ENCODE measurements at regions not wholly inside any gene's neighbourhood (a gene's known extent, or its start where the extent isn't known, plus 50 kb on each side); places are given as distances from the start of the nearest gene placed in this dataset.

GRCh38 chr10:78851647-78852046, 217.1 kb upstream of the ZMIZ1 start:
- WGBS, 2 donors = 71 to 83% methylated on average over 4 of the region's 4 CpGs
- no peak for TF ChIP-seq CTCF (IDR thresholded peaks at IDR 0.05; ENCODE audit: control extremely low read depth, extremely low read depth)
- peak in 2 of 3 donors; percentile 40 to 51 for DNase-seq
- Histone ChIP-seq H3K9me3 (ENCODE audit: control insufficient read depth in 4 of 4, insufficient read depth in 3 of 4, low read length in 3 of 4) (no peaks in the 10 kb centered on the region), H3K36me3 (ENCODE audit: control insufficient read depth in 4 of 4, insufficient read depth in 4 of 4, low read length in 4 of 4) (no peaks in the 10 kb centered on the region), H3K4me3 (no peak overlapping the region), H3K9ac (ENCODE audit: insufficient read depth in 1 of 2, low read length in 2 of 2) (no peak overlapping the region), H3K27ac (ENCODE audit: low read depth in 1 of 2, low read length in 1 of 2) (no peak overlapping the region), H3K27me3 (ENCODE audit: control insufficient read depth in 3 of 3, insufficient read depth in 3 of 3, low read length in 2 of 3) (no peaks in the 10 kb centered on the region), H3K4me1 (ENCODE audit: control insufficient read depth in 5 of 5, insufficient read depth in 5 of 5, low read length in 5 of 5) (peaks cover 1 to 14% (median 4%) of the 10 kb centered on the region in 5 donors)
- ATAC-seq (ENCODE audit: insufficient read depth, low FRiP score) = no peak

- ATAC-seq (ENCODE audit: insufficient read depth, low FRiP score) = no peak
- TF ChIP-seq CTCF (IDR thresholded peaks at IDR 0.05; ENCODE audit: control extremely low read depth, extremely low read depth) = peak; percentile 4
- no peaks in the 10 kb centered on the region for H3K27me3 ChIP-seq (ENCODE audit: control insufficient read depth in 3 of 3, insufficient read depth in 3 of 3, low read length in 2 of 3)
- no peak for DNase-seq
- H3K27ac ChIP-seq (ENCODE audit: low read depth in 1 of 2, low read length in 1 of 2) = no peak overlapping the region
- no peaks in the 10 kb centered on the region for H3K9me3 ChIP-seq (ENCODE audit: control insufficient read depth in 4 of 4, insufficient read depth in 3 of 4, low read length in 3 of 4)
- no peak overlapping the region for H3K4me3 ChIP-seq
- H3K36me3 ChIP-seq (ENCODE audit: control insufficient read depth in 4 of 4, insufficient read depth in 4 of 4, low read length in 4 of 4) = no peaks in the 10 kb centered on the region
- H3K4me1 ChIP-seq (ENCODE audit: control insufficient read depth in 5 of 5, insufficient read depth in 5 of 5, low read length in 5 of 5) = peaks cover 3 to 17% (median 4%) of the 10 kb centered on the region in 5 donors
- H3K9ac ChIP-seq (ENCODE audit: insufficient read depth in 1 of 2, low read length in 2 of 2) = no peak overlapping the region
- WGBS, 2 donors = 82 to 89% methylated on average over 9 of the region's 9 CpGs
Measured at GRCh38 chr10:78852466-78853240, 216.1 kb upstream of the ZMIZ1 start.

- Histone ChIP-seq H3K27me3 (ENCODE audit: control insufficient read depth in 3 of 3, insufficient read depth in 3 of 3, low read length in 2 of 3) (no peaks in the 10 kb centered on the region), H3K4me1 (ENCODE audit: control insufficient read depth in 5 of 5, insufficient read depth in 5 of 5, low read length in 5 of 5) (peaks cover 3 to 17% (median 4%) of the 10 kb centered on the region in 5 donors), H3K4me3 (no peak overlapping the region), H3K36me3 (ENCODE audit: control insufficient read depth in 4 of 4, insufficient read depth in 4 of 4, low read length in 4 of 4) (no peaks in the 10 kb centered on the region), H3K27ac (ENCODE audit: low read depth in 1 of 2, low read length in 1 of 2) (no peak overlapping the region), H3K9me3 (ENCODE audit: control insufficient read depth in 4 of 4, insufficient read depth in 3 of 4, low read length in 3 of 4) (no peaks in the 10 kb centered on the region), H3K9ac (ENCODE audit: insufficient read depth in 1 of 2, low read length in 2 of 2) (no peak overlapping the region)
- ATAC-seq (ENCODE audit: insufficient read depth, low FRiP score) (no peak), DNase-seq (no peak)
- no peak for TF ChIP-seq CTCF (IDR thresholded peaks at IDR 0.05; ENCODE audit: control extremely low read depth, extremely low read depth)
- WGBS, 2 donors = 85% methylated on average over 4 of the region's 4 CpGs
Measured at GRCh38 chr10:78853864-78854263, 214.9 kb upstream of the ZMIZ1 start.

Data from lung (tissue), 11 donors.